WERI-Rb-1 (cell line): ENCODE measurements at regions not wholly inside any gene's neighbourhood (a gene's known extent, or its start where the extent isn't known, plus 50 kb on each side); places are given as distances from the start of the nearest gene placed in this dataset.

Experiments
- DNase-seq: peaks from one replicate; pipeline ENCODE4 v3.0.0-alpha.2; 2020
- H3K27ac ChIP-seq: fragments of 250-450 bp; sonication (Bioruptor Pico); 2 replicates; pipeline ENCODE4 v1.5.1; 2020; ENCODE audit warnings: mild to moderate bottlenecking, moderate library complexity
- H3K27me3 ChIP-seq: fragments of 250-450 bp; sonication (Bioruptor Pico); 2 replicates; pipeline ENCODE4 v1.5.1; 2021; ENCODE audit warnings: mild to moderate bottlenecking, low read depth, moderate library complexity; ENCODE audit not compliant: insufficient read depth, severe bottlenecking
- H3K36me3 ChIP-seq: fragments of 250-450 bp; sonication (Bioruptor Pico); 2 replicates; pipeline ENCODE4 v1.5.1; 2020; ENCODE audit warnings: mild to moderate bottlenecking, moderate library complexity
- H3K4me3 ChIP-seq: 2 replicates; pipeline ENCODE4 v1.5.1; 2011; ENCODE audit warnings: low read depth, mild to moderate bottlenecking, control low read depth, low read length
- H3K9me3 ChIP-seq: fragments of 250-450 bp; sonication (Bioruptor Pico); 2 replicates; pipeline ENCODE4 v1.5.1; 2021; ENCODE audit warnings: mild to moderate bottlenecking, moderate library complexity; ENCODE audit not compliant: severe bottlenecking
- TF ChIP-seq, protein P1 (sequence below): IDR thresholded peaks from 2 replicates; pipeline ENCODE4 v1.5.1; 2011; ENCODE audit warnings: low read depth, mild to moderate bottlenecking, control low read depth, inconsistent platforms, low read length

DNA sequence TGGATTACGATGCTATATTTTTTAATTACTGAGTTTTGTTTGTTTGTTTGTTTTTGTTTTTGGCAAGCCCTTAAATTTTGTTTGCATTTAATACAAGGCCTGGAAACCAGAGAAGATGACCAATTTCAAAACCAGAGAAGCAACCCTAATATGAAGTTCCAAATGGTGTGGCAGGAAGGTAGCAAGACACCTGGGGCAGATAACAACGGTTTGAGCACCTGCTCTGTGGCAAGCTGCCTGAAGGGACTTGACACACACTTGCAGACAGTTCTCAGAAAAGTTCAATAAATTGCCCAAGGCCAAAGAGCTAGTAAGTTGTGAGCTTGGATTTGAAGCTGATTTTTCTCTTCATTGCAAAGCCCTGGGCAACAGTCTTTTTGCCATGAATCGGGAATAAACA, 151.2 kb upstream of the UBE2E1 start:
- Histone ChIP-seq H3K27ac (no peak overlapping the region), H3K36me3 (no peaks in the 10 kb centered on the region), H3K4me3 (no peak overlapping the region), H3K27me3 (no peaks in the 10 kb centered on the region), H3K9me3 (no peaks in the 10 kb centered on the region)
- no peak for DNase-seq
- TF ChIP-seq, protein P1, sequence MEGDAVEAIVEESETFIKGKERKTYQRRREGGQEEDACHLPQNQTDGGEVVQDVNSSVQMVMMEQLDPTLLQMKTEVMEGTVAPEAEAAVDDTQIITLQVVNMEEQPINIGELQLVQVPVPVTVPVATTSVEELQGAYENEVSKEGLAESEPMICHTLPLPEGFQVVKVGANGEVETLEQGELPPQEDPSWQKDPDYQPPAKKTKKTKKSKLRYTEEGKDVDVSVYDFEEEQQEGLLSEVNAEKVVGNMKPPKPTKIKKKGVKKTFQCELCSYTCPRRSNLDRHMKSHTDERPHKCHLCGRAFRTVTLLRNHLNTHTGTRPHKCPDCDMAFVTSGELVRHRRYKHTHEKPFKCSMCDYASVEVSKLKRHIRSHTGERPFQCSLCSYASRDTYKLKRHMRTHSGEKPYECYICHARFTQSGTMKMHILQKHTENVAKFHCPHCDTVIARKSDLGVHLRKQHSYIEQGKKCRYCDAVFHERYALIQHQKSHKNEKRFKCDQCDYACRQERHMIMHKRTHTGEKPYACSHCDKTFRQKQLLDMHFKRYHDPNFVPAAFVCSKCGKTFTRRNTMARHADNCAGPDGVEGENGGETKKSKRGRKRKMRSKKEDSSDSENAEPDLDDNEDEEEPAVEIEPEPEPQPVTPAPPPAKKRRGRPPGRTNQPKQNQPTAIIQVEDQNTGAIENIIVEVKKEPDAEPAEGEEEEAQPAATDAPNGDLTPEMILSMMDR, result no peak

DNA sequence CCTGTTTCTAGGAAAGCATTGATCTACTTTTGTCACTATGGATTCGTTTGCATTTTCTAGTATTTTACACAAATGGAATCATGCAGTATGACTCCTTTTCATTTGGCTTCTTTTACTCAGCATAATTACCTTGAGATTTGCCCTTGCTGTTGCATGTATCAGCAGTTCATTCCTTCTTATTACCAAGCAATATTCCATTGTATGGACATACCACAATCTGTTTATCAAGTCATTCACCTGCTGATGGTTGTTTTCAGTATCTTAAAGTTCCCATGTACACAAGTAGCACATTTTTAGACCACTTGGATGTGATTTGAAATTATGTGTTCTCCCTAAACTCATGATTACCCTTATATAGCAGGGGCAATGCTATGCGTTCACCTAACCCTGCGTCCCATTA, 150.0 kb upstream of the UBE2E1 start:
- DNase-seq, result no peak
- no peaks in the 10 kb centered on the region for H3K9me3 ChIP-seq
- no peak overlapping the region for H3K4me3 ChIP-seq
- H3K27ac ChIP-seq, result no peak overlapping the region
- H3K27me3 ChIP-seq, result no peaks in the 10 kb centered on the region
- TF ChIP-seq, protein P1, result no peak
- H3K36me3 ChIP-seq, result no peaks in the 10 kb centered on the region

DNA sequence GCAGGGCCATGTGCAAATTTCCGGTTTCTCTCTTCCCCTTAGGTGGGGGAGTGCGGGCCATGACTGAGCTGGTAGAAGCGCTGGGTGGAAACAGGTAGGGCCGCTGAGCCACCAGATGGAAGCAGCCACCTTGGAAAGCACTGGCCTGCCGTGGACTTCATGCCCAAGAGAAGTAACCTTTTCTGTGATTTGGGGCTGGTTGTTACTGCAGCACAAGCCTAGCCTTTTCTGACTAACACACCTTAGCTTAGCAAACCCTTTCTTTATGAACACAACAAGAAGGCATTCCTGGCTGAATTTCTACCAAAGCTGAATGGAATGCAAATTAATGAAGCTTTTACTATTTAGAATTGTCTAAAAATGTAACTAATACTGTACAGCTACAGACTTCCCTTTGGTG, 149.6 kb upstream of the UBE2E1 start:
- TF ChIP-seq, protein P1, result no peak
- Histone ChIP-seq H3K27me3 (no peaks in the 10 kb centered on the region), H3K4me3 (no peak overlapping the region), H3K36me3 (no peaks in the 10 kb centered on the region), H3K9me3 (no peaks in the 10 kb centered on the region), H3K27ac (no peak overlapping the region)
- DNase-seq, result no peak

DNA sequence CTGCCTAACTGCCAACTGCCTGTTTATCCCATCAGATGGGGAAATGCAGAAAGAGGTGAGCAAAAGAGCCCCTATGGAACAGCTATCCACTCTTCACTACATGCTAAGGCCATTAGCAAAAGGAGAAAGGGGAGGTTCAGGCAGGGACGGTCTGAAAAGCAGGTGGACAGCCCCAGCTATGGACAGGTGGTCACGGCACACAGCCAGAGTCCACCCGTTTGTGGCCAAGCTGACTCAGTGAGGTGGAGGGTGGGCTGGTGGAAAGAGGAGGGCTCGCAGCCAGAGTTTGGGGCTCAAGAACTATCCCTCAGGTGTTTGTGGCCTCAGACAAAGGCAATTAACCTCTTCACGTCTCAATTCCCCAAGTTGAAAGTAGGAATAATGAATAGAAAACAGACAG, 148.9 kb upstream of the UBE2E1 start:
- Histone ChIP-seq H3K27me3 (no peaks in the 10 kb centered on the region), H3K27ac (no peak overlapping the region), H3K4me3 (no peak overlapping the region), H3K36me3 (no peaks in the 10 kb centered on the region), H3K9me3 (no peaks in the 10 kb centered on the region)
- no peak for DNase-seq
- TF ChIP-seq, protein P1, result no peak

DNA sequence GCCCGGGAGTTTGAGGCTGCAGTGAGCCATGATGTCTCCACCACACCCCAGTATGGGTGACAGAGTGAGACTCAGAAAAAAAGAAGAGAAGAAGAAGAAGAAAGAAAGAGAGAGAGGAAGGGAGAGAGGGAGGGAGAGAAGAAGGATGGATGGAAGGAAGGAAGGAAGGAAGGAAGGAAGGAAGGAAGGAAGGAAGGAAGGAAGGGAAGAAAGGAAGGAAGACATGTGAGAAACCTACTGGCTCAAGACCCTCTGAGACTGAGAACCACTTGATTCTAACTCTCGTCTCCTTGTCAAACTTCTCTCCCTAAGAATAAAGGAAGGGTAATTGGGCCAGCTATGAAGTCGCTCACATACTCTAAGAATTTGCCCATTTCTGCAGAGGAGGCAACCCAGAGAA, 148.1 kb upstream of the UBE2E1 start:
- no peaks in the 10 kb centered on the region for H3K27me3 ChIP-seq
- H3K9me3 ChIP-seq, result no peaks in the 10 kb centered on the region
- no peak overlapping the region for H3K27ac ChIP-seq
- no peak for DNase-seq
- H3K36me3 ChIP-seq, result no peaks in the 10 kb centered on the region
- TF ChIP-seq, protein P1, result no peak
- no peak overlapping the region for H3K4me3 ChIP-seq

DNA sequence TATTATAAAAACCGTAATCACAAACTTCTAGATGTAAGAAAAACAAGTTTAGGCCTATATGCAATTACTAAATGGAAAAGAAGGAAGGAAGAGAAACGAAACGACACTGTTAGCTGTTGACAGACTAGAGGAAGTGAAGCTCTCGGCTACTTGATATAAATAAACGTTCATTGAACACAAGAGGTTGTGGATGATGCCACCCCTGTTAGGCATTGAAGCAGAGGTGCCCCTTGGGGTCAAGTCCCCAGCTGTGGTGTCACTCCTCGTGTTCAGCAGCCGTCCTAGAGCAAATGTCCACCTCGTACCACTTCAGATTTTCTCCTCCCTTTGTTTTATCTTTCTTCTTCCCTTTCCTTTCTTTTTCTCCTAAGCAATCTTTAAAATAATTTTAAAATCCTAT, 146.5 kb upstream of the UBE2E1 start:
- no peak overlapping the region for H3K4me3 ChIP-seq
- no peaks in the 10 kb centered on the region for H3K27me3 ChIP-seq
- H3K9me3 ChIP-seq, result no peaks in the 10 kb centered on the region
- no peak for DNase-seq
- no peak overlapping the region for H3K27ac ChIP-seq
- H3K36me3 ChIP-seq, result no peaks in the 10 kb centered on the region
- TF ChIP-seq, protein P1, result no peak
